WI38 (cell line): ENCODE measurements at regions not wholly inside any gene's neighbourhood (a gene's known extent, or its start where the extent isn't known, plus 50 kb on each side); places are given as distances from the start of the nearest gene placed in this dataset.

Experiments
- H3K4me3 ChIP-seq: 2 replicates; pipeline ENCODE4 v1.5.1; 2011; ENCODE audit warnings: low read depth, mild to moderate bottlenecking, control low read depth, low read length
- CTCF ChIP-seq: IDR thresholded peaks from 2 replicates; pipeline ENCODE4 v1.5.1; 2012; ENCODE audit warnings: low read depth, mild to moderate bottlenecking, control low read depth, low read length

- no peak for TF ChIP-seq CTCF
- H3K4me3 ChIP-seq, result no peak overlapping the region
These were observed 544.4 kb downstream of the ZPLD1 start for GRCh38 chr3:102979191-102979590.

- H3K4me3 ChIP-seq, result no peak overlapping the region
- TF ChIP-seq CTCF, result no peak
These were observed 545.0 kb downstream of the ZPLD1 start for GRCh38 chr3:102979682-102980354.

GRCh38 chr3:102980355-102980696 lies 545.5 kb downstream of the ZPLD1 start:
- H3K4me3 ChIP-seq, result no peak overlapping the region
- no peak for TF ChIP-seq CTCF

DNA sequence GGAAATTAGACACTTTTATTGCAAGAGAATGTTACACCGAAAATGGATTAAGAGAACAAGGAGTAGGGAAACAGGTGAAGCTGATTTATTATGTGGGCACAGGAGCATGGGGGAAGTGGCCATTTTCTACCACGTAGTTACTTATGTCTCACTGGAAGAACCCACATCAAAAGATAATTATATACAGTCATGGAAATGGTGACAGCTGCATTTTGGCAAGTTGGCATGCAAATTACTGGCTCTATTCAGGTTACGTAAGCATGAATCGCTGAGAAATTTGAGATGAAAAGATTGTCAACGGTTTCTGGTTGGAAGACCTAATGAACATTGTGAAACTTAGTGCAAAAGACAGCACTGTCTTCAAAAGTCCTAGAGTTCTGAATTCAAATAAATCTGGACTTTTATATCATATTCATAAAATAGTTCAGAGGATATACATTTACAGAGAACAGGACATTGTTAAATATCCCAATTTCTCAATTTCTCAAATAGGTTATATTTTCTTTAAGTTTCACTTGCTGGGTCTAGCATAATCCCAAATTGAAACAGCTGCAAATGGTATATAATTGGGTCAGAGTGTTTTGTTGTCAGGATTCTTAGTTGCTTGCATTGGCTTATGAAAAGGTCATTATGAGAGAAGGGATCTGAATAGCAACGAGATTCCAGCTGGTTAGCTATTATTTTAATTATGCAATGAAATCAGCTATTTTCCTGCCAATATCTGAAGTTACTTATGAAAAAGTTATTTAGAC lies 567.8 kb downstream of the ZPLD1 start:
- TF ChIP-seq CTCF, result no peak
- no peak overlapping the region for H3K4me3 ChIP-seq

DNA sequence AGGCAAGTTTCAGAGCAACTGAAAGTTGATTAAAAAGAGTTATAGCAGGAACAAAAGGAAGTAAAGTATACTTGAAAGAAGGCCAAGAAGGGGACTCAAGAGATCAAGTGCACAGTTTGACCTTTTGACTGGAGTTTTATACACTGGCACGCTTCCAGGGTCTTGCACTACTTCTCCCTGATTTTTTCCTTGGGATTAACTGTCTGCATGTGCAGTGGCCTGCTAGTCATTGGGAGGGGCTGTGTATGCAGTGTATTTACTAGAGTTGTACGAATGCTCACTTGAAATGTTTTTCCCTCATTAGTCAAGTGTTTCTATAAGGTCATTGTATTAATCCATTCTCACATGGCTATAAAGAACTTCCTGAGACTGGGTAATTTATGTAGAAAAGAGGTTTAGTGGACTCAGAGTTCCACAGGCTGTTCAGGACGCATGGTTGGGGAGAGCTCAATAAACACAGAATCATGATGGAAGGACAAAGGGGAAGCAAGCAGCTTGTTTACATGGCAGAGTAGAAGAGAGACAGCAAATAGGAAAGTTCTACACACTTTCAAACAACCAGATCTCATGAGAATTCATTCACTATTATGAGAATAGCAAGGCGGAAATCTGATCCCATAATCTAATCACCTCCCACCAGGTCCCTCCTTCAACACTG lies 571.8 kb downstream of the ZPLD1 start:
- no peak for TF ChIP-seq CTCF

GRCh38 chr3:103009609-103010008 lies 574.8 kb downstream of the ZPLD1 start:
- no peak overlapping the region for H3K4me3 ChIP-seq
- no peak for TF ChIP-seq CTCF

More for the DNA sequence above, 571.8 kb downstream of the ZPLD1 start:
- no peak overlapping the region for H3K4me3 ChIP-seq

DNA sequence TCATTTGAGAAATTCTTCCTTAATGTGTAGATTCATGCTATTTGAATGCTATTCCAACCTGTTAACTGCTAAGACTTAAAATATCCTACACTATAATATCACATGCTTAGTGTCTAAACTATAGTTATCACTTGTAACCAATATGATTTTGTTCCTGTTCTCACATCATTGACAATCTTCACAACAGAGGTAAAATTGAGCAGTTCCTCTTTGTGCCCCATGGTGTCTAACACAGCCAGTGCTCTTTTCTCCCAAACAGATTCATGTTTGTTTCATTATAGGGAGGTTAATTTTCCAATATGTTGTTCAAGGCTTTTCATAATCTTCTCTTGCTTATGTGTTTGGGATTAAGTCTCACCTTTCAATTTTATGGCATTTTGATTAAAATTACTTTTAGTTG lies 591.1 kb downstream of the ZPLD1 start:
- no peak overlapping the region for H3K4me3 ChIP-seq
- no peak for TF ChIP-seq CTCF
